NCI-H146 treated with DMSO at 0.1 percent for 48 hours (cell line): ENCODE measurements at regions not wholly inside any gene's neighbourhood (a gene's known extent, or its start where the extent isn't known, plus 50 kb on each side); places are given as distances from the start of the nearest gene placed in this dataset.
"Not testable (repeated sequence)": the region's sequence is repeated elsewhere in the genome, so short reads cannot be mapped to it uniquely, and the experiment has no call there.

Experiments
- DNase-seq: peaks from one replicate; lab custom pipeline; 2025; ENCODE audit not compliant: unreplicated experiment; lab: John Stamatoyannopoulos, UW

- no peak for DNase-seq
These were observed 78.3 kb upstream of the SLC16A7 start for GRCh38 chr12:59517522-59517921.

GRCh38 chr12:59500915-59501314, 94.9 kb upstream of the SLC16A7 start:
- no peak for DNase-seq

- DNase-seq, result no peak
These were observed 95.5 kb upstream of the SLC16A7 start for GRCh38 chr12:59500335-59500734.

- no peak for DNase-seq
These were observed 96.1 kb upstream of the SLC16A7 start for GRCh38 chr12:59499774-59500173.

GRCh38 chr12:59494617-59495016, 101.2 kb upstream of the SLC16A7 start:
- no peak for DNase-seq

GRCh38 chr12:59491877-59492276, 104.0 kb upstream of the SLC16A7 start:
- no peak for DNase-seq

- no peak for DNase-seq
These were observed 109.0 kb upstream of the SLC16A7 start for GRCh38 chr12:59486827-59487226.

GRCh38 chr12:59484575-59484974, 111.3 kb upstream of the SLC16A7 start:
- DNase-seq, result no peak

- DNase-seq, result not testable (repeated sequence)
These were observed 121.6 kb upstream of the SLC16A7 start for GRCh38 chr12:59474236-59474635.

GRCh38 chr12:59472273-59472672, 123.6 kb upstream of the SLC16A7 start:
- no peak for DNase-seq

- DNase-seq, result no peak
These were observed 135.7 kb upstream of the SLC16A7 start for GRCh38 chr12:59459966-59460660.

- DNase-seq, result peak; percentile 17
These were observed 142.4 kb upstream of the SLC16A7 start for GRCh38 chr12:59453475-59453874.

GRCh38 chr12:59452746-59453145, 143.1 kb upstream of the SLC16A7 start:
- no peak for DNase-seq

GRCh38 chr12:59452259-59452658, 143.6 kb upstream of the SLC16A7 start:
- no peak for DNase-seq

- DNase-seq, result no peak
These were observed 149.7 kb upstream of the SLC16A7 start for GRCh38 chr12:59446116-59446515.

GRCh38 chr12:59444932-59445331, 150.9 kb upstream of the SLC16A7 start:
- DNase-seq, result no peak

GRCh38 chr12:59432057-59432456, 163.8 kb upstream of the SLC16A7 start:
- no peak for DNase-seq

- DNase-seq, result no peak
These were observed 164.6 kb upstream of the SLC16A7 start for GRCh38 chr12:59431266-59431665.

- no peak for DNase-seq
These were observed 166.1 kb upstream of the SLC16A7 start for GRCh38 chr12:59429766-59430165.

- no peak for DNase-seq
These were observed 170.0 kb upstream of the SLC16A7 start for GRCh38 chr12:59425798-59426197.

GRCh38 chr12:59424666-59425065, 171.2 kb upstream of the SLC16A7 start:
- not testable (repeated sequence) for DNase-seq

GRCh38 chr12:59414051-59414450, 181.8 kb upstream of the SLC16A7 start:
- no peak for DNase-seq

GRCh38 chr12:59408431-59408830, 187.4 kb upstream of the SLC16A7 start:
- no peak for DNase-seq
